Stimulated activated CD4-positive, alpha-beta T cell treated with anti-CD3 and anti-CD28 coated beads, Interleukin-15, amount 100 ng/mL, for 24 hours (primary cell): ENCODE measurements at regions not wholly inside any gene's neighbourhood (a gene's known extent, or its start where the extent isn't known, plus 50 kb on each side); places are given as distances from the start of the nearest gene placed in this dataset.

Experiments used
- DNase-seq: peaks from one replicate; pipeline ENCODE4 v3.0.0-alpha.2; 2020

DNA sequence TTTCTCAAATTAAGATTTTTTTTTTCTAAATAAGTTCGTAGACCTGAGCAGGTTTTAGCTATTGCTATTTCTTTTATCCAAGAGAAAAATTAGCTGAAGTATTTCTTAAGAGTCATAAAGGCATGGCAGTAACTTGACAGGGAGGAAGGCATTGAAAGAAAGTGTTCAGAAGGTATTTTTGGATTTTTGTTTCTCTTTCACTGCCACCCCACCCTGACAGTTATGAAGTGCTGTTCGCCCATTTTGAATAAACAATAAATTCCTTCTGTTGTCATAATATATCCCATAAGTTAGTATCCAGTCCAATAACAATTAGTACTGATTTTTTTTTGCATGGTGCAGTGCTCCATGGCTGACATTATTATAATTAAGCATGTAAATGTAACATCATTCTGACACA, 363.0 kb downstream of the NR2F2 start:
- no peak for DNase-seq

DNA sequence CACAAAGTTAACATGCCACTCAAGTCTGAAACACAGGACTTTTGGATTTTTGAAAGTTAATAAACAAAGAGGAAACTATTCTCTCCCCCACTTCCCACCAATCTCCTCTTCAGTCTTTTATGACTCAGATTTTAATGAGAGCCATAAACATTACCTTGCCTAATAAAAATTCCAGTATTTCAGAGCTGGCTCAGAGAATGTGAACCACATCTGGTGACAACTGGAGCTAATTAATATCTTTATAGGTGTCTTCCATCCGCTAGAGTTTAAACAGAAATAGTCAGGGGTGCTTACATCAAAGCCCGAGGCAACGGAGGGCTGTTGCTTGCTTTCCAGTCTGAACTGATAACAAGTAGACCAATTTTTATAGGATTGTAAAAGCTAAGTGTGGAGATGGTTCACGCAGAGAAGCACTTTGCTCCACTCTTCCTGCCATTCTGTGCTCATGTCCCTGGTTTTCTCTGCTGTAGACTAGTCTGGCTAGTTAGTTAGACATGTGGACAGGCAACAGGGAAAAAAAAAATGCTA, 363.6 kb downstream of the NR2F2 start:
- DNase-seq, result no peak

DNA sequence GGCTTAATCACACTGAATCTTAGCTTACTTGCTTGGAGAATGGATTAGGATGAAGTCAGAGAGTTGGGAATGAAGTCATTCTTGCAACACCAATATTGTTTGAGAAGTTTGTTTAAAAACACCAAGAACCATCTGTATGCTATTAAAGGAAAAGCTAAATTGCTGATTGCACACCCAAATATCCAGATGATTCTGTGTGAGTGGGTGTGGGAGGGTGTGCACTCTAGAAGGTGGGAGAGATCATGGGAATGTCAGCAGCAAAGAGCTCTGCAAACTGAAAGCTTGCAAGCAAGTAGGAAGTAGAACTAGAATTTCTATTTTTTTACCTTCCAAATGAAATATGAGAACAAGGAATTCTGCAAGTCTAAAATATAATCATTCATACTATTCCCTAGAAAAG, 364.9 kb downstream of the NR2F2 start:
- DNase-seq, result no peak

DNA sequence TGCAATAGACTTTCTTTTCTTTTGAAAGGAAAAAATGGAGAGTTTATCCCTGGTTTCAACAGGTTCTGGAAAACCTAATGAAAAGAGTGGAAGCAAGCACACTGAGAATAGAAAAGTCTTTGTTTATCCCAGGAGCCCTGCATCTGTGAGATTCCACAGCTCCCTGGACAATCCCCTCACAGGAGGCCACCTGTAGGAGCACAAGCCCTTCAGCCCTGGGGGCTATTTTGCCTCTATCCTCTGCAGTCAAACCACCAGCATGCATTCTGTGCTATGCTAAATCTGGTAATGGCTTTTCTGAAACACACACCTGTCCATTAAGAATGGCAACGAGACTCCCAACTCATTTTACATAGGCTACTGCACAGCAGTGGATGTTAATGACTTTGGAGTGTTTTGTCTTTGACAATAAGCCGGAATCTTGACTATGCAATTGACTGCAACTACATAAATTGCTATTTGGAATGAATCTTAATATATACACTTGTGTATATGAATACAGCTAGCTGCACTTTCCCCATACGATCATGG, 369.4 kb downstream of the NR2F2 start:
- DNase-seq, result no peak

DNA sequence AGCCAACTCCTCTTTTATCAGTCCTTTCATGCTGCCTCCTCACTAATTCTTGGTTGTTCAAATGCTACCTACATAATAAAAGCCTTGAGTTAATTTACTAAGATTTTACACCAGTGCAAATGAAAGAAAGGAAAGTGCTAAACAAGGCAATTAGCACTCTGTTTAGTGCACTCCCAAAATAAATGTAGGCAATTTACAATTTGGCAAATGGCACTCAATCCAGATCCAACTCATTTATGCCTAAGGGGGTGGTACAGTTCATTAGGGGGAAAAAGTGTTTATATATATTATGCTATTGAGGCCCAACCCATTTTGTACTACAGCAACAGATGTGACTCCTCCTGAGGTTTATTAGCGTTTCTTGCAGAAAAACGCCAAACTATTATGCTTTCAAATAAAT, 370.1 kb downstream of the NR2F2 start:
- DNase-seq, result no peak

DNA sequence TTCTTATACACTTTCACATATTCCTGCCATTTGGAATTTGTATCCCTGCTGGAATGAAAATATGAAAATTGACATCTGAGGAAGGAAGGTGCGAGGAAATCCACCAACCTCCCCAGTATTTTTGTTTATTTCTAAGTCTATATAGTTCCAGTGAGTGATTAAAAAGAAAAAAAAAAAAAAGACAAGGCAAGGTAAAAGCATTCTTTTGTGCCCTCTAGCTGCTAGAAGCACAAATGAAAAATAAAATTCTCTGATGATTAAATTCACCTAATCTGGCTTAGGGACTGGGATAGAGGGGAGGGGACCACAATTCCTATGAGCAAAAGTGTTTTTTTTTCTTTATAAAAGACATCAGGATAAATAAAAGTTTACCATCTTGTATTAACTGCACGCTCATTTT, 370.9 kb downstream of the NR2F2 start:
- DNase-seq, result no peak

DNA sequence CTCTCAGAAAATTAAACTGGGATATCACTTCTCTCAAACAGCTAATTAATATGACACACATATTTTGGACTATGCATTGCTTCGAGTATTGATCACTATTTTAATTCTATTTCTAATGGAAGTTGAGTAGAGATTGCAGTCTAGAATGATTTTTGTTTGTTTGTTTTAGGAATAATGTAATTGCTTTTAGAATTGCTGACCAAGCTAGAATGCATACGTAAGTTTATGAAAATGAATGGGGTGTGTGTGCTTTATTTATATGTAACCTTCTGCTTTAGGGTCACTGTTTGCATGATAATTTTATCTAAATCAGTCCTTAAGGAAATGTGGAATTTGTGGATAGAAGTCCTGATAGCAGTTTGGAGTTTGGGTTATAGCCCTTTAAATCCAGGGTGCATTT, 371.4 kb downstream of the NR2F2 start:
- DNase-seq, result no peak

DNA sequence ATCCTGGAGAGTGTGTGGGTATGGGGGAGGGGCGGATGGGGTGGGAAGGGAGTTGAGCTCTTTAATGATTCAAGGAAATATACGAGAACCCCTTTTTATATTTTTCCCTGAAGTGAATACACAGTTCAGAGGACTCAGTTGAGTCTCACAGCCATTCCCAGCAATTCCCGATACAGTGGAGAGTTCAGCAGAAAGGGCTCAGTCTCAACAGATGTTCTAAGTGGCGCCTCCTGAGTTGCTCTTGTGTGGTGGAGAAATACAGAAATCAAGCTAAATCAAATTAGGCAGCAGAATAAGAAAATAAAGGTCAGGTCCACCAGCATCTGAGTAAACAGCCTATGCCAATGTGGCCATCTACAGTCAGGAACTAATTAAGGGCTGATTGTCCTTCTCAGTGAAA, 372.1 kb downstream of the NR2F2 start:
- DNase-seq, result no peak

DNA sequence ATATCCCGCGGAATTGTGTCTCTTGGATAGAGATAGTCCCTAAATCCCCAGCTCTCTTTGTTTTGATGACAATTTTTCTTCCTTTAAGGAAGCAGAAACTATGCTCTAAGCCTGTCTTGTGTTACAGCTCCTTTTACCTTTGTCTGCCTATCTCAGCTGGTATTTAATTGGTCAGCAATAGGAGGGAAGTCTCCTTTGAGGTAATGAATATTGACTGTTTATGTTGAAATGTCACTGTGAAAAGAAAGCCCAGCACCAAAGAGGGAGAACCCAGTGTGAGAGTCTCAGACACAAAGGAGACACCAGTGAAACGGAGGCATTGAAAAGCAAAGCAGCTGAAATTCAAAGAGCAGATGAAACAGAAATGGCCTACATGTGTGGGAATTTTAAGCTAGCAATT, 372.6 kb downstream of the NR2F2 start:
- DNase-seq, result no peak

DNA sequence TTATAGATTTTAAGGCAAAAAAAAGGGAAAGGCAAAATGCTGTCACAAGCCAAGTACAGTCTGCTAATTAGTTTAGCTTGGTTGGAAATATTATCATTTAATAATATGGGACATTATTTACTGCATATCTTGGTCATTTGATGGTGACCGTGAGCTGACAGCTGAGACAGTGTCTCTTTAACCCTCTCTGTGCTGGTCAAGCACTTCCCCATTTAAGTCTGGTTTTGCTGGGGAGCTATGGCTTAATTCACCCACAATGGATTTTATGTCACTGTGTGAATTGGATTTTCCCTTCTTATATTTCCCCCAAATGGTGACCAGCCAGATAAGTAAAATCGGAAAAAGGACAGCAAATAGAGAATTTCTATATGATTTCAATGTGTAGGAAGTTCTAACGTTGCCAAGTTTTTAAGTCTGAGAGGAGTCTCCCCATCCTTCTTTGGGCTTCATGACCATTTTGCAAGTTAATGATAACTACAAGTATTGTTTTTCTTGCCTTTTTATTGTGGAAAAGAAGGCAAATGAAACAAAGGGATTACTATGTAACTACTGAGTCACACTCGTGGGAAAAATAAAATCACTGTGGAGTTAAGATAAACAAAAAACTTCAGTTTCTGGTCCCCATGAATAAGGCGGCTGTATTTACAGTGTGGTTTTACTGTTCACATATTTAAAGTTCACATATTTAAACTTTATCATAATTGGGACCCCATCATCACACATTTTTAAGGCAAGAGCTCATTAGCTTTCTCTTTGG, 373.5 kb downstream of the NR2F2 start:
- DNase-seq, result no peak

DNA sequence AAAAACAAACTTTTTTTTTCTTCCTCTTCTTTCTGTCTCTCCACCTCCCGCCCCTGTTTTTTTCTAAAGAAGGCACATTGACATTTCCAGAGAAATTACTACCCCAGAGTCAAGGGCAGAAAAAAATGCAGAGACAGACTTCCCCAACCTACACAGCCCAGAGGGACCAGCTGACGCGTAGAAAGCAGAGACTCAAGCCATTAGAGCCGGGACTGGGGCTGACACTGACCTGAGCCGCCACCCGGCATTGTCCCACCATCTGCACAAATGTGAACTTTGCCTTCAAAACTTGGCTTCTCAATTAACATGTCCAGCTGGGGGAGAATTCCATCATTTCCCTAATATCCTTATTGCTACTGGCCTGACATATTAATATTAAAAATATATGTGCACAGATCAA, 385.6 kb downstream of the NR2F2 start:
- no peak for DNase-seq

DNA sequence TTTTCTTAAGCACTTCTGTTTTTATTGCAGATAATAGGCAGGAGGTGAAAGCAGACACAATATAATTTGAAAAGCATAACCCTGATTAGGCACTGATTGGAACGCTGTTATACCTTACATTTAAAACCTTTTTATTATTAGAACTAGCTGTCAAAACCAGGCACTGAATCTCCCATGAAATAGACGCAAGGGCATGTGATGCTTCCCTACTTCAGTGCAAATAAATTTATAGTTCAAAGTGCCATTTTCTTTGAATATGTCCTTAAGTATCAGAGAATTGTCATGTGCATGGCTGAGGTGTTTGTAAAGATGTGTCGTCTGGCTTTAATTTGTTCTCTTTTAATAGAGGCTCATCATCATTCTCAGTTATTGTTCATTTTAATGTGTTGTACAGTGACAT, 386.0 kb downstream of the NR2F2 start:
- DNase-seq, result no peak

DNA sequence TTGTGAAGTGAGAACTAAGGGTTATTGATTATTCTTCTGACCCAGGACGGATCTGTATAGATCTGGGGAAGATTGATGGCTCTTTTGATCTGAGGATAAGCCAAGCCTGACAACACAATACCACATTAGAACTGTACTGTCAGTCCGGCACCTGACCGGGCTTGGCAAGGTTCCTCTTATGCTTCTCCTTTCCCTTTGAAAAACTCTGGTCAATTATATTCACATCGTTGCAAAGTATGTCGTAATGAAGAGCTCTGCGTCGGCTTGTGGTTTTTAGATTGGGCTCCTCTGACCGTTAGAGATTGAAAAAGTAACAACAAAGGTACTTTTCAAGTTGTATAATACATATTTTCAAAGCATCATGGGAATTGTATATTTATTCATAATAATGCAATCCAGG, 389.8 kb downstream of the NR2F2 start:
- no peak for DNase-seq

DNA sequence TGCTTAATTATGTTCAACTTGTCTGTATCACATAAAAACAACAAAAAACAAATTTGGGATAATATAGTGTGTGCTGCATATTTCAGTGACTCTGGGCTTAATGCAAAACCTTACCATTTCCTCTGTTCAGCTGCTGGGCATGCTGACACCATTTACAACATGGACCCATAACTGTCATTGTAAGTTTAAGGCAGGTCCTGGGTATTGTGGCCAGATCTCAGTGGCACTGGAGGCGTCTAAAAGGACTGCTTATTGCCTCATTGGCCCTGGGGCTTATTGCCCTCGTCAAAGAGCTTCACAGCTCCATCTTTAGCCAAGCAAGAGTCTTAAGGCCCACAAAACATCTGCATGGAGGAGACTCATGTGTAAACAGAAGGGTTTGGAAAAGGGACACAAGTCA, 390.2 kb downstream of the NR2F2 start:
- DNase-seq, result no peak

DNA sequence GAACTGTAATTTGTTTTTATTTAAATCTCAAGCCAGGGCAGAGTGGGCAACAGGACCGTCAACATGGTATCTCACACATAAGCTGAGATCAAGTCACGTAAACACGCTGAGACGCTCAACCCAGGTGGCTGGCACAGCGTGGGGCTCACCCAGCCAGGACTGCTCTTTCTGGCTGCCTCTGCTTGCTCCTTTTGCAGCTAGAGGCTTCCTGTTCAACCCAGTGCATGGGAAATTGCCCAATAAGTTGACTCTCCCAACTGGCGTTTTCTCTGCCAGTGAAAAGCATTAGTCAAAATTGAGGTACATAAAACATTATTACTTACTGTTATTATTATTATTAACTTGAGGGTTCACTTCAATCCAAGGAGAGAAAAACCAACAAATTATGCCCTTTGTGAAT, 398.1 kb downstream of the NR2F2 start:
- DNase-seq, result no peak

DNA sequence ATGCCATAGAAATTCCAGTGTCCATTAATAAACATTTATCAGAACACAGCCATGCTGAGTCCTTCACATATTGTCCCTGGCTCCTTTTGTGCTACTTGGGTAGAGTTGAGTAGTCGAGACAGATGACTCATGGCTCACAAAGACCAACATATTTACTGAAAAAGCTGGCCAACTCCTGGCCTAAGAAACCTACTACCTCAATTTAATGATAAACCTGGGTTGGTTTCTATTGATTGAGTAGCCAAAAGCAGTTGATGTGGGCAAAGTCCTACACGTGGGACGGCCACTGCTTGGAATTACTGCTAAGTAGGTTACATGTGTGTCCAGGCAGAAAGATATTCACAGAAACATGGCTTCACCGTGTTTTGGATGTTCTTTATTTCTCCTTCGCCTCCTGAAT, 402.2 kb downstream of the NR2F2 start:
- DNase-seq, result no peak

DNA sequence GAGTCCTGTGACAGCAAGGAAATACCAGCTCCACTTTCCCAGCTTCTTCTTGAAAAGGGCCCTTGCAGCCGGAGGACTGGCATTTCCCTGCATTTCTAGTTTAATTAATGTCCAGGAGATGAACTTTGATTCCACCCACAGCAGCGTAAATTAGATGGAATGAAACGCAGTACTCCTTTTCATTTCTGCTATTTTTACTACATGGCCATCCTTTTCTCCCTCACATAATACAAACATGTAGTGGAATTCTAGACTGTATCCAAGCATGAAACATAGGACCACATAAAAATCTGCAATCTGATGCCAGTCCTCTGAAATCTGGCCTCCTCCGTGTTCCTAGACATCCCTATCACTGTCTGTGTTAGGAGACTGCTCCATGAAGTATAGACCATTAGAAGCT, 403.2 kb downstream of the NR2F2 start:
- DNase-seq, result no peak

DNA sequence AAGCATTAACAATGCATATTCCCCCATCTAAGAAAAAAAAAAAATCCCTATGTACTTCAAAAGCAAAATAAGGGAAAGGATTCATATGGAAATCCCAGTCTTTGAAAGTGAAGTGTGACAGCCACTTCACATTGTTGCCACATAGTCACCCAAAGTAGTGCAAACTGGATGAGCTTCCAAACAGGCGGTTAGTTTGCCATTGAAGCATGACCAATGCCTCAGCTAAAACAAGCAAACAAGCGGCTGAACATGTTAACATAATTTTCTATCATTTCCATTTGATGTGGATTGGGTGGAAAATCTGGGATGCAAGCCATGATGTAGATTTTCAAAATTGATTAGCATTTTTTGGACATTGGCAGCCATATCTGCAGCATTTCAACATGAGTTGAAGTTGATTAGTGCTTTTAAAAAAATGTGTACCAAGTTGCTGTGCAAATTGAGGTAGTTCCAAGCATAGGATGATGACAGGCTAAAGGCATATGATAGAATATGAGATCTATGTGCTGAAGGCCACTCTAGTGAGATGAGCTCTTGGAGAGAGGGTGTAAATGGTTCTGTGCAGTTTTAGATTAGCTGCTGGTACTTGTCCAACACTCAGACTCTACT, 405.2 kb downstream of the NR2F2 start:
- DNase-seq, result no peak

DNA sequence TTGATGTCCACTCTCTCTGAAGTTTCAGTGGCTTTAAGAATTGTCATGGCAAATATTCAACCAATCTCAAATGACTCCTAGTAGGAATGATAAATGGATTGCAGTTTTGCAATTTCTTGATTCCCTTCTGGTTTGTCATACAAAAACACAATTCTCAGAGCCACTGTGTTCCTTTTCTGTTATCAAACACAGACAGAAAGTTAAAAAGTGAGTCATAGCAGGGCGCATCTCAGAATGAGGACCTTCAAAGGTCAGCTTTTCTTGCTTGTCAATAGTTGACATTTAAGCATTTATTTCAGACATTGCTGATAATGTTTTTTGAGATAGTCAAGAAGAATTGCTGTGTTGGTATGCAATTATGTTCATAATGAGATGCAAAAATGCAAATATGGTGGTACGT, 405.9 kb downstream of the NR2F2 start:
- no peak for DNase-seq

DNA sequence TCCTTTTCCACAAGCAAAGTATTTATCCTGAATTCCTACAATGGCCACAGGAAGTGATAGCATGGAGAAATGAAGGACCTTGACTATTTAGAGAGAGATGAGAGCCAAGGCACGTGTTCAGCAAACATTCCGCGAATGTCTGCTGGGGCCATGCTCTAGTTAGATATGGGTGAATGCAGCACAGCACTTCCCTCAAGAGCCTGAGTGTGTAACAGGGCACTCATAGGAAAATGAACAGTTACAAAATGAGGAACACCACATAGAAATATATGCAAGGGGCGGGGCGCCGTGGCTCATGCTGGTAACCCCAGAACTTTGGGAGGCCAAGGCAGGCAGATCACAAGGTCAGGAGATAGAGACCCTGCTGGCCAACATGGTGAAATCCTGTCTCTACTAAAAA, 406.9 kb downstream of the NR2F2 start:
- DNase-seq, result no peak

DNA sequence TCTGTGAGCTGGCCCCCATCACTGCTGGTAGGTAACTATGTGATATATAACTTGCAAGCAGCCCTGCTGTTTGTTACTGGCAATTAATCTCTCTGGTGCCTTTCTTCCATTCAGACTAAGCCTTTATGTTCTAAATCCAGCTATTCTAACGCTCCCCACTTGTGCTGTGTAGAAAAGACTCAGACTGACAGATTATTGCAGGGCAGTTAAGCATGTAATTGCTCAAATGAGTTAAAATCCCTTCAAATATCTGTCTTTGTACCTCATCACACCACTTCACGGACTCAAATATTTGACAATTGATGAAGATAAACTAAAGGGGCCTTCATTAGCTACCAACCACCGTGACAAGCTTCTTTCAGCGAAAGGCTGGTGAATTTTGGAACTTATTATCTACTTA, 416.2 kb downstream of the NR2F2 start:
- no peak for DNase-seq

DNA sequence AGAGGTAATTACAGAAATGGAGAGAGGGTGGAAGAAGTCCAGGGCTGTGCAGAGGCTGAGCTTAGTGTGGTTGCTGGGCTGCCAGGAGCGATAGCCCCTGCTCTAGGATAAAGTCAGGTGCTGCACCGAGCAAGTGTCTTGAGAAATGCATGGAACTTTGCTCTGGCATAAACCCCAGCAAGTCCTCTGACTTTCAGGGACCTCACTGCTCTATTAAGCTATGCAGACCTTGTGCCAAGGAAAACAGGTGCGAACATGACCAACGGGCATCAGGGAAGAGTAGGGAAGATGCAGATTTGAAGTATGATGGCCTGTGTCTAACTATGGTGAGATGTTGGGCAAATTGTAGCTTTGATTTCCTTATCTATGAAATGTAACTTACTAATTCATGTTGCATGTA, 416.8 kb downstream of the NR2F2 start:
- no peak for DNase-seq

DNA sequence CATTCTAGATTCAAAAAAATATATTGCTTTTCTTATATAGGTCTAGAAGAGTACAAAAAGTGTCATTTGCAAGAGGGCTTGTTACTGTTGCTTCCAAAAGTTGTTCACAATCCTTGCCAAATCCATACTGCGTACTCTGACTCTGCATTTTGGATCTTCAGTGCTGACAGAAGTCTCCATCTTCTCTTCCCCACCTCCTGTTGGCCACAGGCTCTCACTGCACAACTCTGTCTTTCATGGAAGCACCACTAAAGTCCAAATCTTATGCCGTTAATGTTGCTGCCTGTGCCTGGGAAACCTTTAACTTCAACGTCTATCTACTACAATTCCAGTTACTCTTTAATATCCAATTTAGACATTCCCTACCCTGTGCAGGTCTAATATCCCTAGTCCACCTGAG, 419.9 kb downstream of the NR2F2 start:
- no peak for DNase-seq

DNA sequence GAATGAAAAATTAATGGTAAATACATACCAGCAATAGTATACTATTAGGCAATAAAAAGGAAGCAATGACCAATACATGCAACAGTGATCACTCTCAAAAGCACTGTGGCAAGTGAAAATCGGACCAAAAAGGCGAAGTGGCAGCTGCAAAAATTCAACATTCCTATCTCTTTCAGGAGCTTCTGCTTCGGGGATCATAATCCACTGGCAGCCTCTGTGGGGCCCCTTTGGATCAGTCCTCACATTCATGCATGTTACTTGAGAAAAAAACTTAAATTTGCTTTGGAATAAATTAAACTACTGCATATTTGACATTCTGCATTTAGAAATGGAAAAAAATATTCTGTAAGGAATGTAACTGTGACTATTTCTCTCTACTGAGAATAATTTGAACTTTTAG, 425.6 kb downstream of the NR2F2 start:
- DNase-seq, result no peak

DNA sequence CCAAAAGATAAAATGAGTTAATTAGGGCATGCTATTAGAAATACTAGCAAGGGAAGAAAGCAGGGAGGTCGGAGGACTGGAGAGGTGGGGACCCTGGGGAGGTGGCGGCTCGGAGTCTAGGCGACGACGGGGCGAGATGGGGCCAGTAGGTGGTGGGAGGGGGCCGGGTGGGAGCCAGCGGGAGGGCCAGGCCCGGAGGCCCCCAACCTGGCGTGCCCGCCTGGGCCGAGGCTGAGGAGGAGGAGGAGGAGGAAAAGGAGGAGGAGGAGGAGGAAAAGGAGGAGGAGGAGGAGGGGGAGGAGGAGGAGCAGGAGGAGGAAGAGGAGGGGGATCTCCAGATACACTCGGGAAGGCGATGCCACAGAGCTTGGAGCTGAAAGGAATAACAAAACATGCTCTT, 426.2 kb downstream of the NR2F2 start:
- no peak for DNase-seq
